GM18517 (cell line): ENCODE measurements at regions not wholly inside any gene's neighbourhood (a gene's known extent, or its start where the extent isn't known, plus 50 kb on each side); places are given as distances from the start of the nearest gene placed in this dataset.
"Not testable (repeated sequence)": the region's sequence is repeated elsewhere in the genome, so short reads cannot be mapped to it uniquely, and the experiment has no call there.

Experiments used
- ATAC-seq: cut with Tn5 transposase; IDR thresholded peaks from one replicate; pipeline ENCODE4 v1.9.1; 2021; ENCODE audit warnings: mild to moderate bottlenecking, moderate library complexity; ENCODE audit not compliant: unreplicated experiment

- ATAC-seq, result no peak
Observed at GRCh38 chr5:44565360-44565759, 176.1 kb upstream of the FGF10 start.

GRCh38 chr5:44546286-44546685 is 157.1 kb upstream of the FGF10 start:
- ATAC-seq, result no peak

- ATAC-seq, result no peak
Observed at GRCh38 chr5:44543511-44543910, 154.3 kb upstream of the FGF10 start.

GRCh38 chr5:44542470-44542869 is 153.2 kb upstream of the FGF10 start:
- no peak for ATAC-seq

DNA sequence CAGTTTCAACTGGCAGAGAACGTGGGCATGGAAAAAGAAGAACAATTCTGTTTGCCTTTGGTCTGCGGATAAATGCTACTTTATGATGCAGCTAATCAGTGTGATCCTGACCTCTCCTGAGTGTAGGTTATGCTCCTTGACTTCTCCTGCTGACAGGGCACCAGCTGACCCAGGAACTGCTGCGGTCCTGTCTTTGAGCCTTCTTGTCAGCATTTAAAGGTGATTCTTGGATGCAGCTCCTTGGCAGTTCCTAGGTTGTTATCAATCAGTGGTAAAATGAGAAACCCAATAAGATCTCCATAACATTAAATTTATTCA is 150.3 kb upstream of the FGF10 start:
- no peak for ATAC-seq

DNA sequence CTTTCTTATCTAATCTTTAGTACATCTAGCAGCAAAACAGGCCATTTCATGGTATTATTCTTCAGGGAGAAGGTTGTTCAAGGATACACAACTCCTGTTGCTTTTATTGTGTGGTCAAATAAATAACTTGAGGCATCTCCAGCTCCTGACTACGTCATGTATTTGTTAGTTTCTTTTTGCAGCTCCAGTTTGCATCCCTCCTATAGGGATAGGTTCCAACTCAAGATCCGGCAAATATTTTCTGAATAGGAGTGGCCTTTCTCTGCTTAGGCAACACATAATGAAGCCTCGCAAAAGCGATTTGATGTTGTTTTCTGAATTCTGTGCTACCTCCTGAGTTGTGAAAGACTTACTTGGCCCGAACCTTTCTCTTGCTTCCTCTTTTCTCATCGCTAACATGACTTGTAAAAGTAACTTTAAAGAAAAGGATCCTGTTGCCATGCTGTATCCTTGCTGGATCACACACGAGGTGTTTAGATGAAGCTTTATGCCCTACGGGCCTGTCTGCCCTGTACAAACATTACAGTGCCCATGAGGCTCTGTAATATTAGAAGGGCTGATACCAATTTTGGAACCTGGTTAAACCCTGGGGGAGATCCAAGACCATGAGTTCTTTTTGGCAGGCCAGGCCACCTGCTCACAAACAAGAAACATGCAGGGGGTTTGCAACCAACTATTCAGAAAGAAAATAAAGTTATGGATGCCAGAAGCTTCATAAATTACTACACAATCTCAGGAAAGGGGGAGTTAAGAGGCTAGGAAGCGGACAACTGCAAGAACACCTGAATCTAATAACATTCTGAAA is 149.8 kb upstream of the FGF10 start:
- ATAC-seq, result no peak

DNA sequence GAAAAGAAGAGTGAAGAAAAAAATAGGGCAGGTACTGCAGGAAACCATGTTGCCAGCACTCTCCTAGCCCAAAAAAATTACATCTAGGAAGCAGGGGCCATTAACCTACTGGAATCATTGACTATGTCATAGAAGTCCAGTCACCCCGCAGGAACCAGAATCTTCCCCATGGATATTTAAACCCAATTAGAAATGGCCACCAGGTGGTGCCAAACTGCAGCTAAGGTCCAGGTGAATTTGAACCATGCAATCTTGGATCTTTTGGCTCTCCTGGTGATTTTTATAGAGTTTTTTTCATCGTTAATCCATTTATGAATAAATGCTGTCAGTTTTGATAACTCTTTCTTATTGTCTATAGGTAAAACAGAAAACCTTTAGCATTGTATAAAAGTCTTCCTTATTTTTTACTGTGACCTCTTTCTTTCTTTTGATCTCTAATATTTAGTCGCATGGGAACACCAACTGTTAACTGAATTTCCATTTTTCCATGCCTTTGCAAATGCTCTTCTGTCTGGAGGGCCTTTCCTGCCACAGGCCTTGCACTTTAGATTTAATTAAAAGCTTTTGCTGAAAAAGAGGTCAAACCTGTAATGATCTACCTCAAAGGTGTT is 147.5 kb upstream of the FGF10 start:
- peak; percentile 51 for ATAC-seq

DNA sequence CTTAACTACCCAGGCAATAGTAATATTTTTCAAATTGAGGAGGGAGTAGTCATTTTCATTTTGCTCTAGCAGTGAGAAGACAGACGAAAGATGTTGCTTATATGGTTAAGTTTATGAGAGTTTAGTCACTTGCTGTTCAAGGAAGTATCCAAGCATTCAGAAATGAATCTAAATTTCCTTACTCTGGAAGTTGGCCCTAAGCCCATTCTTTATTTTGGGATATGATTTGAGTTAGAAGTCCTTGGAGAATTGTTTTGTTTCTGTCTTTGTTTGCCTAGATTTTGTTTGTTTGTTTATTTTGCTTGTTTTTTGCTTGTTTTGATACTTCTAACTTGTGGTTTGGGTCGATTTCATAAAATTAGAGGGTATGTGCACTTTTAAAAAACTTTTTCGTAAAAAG is 146.4 kb upstream of the FGF10 start:
- ATAC-seq, result no peak

- no peak for ATAC-seq
Observed at GRCh38 chr5:44532981-44533380, 143.8 kb upstream of the FGF10 start.

DNA sequence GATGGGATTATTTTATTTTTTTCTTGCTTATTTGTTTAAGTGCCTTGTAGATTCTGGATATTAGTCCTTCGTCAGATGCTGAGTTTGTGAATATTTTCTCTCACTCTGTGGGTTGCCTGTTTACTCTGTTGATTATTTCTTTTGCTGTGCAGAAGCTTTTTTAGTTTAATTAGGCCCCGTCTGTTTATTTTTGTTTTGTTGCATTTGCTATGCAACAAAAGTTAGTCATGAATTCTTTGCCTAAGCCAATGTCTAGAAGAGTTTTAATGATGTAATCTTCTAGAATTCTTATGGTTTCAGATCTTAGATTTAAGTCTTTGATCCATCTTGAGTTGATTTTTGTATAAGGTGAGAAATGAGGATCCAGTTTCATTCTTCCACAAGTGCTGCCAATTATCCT is 142.5 kb upstream of the FGF10 start:
- not testable (repeated sequence) for ATAC-seq

DNA sequence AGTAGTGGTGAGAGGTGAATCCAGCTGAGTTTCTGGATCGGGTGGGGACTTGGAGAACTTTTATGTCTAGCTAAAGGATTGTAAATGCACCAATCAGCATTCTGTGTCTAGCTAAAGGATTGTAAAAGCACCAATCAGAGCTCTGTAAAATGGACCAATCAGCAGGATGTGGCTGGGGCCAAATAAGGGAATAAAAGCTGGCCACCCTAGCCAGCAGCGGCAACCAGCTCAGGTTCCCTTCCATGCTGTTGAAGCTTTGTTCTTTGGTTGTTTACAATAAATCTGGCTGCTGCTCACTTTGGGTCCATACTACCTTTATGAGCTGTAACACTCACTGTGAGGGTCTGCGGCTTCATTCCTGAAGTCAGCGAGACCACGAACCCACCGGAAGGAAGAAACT is 141.6 kb upstream of the FGF10 start:
- ATAC-seq, result not testable (repeated sequence)

- ATAC-seq, result no peak
Observed at GRCh38 chr5:44511596-44511995, 122.4 kb upstream of the FGF10 start.

GRCh38 chr5:44506561-44506960 is 117.3 kb upstream of the FGF10 start:
- no peak for ATAC-seq

GRCh38 chr5:44499381-44499780 is 110.2 kb upstream of the FGF10 start:
- ATAC-seq, result no peak

DNA sequence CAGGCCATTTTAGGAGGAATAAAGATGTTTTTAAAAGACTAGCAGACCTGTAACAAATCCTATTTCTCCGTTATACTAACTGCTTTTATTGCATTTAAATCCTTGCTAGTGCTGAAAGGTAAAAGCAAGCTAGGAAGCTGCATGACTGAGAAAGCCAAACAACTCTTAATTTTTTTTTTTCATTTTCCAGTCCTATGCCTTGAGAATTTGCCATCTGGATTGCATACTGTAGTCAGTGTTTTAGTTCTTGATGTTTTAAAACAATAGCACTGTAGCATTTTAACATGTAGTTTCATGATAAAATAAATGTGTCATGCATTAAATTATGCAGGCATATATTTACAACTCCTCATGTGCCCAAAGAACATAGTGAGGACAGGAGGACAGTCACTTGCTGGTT is 108.4 kb upstream of the FGF10 start:
- no peak for ATAC-seq

DNA sequence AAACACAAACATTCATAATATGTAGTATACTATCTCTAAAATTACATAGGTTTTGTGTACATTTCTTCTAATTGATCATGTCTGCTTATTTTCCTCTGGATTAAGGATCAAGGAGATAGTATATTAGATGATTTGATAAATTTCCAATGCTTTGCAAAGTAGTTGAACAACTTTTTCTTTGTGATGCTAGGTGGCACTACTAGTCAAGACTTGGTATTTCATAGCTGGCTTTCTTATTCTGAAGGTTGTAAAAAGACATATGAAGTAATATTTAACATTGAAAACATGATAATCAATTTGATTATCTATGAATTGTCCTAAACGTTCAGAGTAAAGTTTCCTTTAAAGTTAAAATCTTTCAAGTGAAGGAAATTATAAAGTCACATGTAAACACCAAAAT is 106.1 kb upstream of the FGF10 start:
- ATAC-seq, result no peak

DNA sequence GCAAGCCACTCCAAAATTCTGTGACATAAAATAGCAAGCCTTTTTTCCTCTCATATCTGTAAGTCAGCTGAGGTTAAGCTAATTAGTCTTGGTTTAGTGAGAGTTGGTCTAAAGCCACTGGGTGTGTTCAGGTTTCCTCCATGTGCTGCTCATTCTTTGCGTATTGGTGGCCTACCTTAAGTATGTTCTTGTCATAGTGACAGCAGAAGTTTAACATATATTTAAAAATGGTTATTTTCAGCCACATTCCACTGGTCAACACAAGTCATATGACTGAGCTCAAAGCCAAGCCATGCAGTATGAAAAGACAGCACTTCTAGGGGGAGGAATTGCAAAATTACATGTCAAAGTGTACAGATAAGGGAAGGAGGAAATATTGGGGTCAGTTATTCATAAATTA is 100.5 kb upstream of the FGF10 start:
- no peak for ATAC-seq

DNA sequence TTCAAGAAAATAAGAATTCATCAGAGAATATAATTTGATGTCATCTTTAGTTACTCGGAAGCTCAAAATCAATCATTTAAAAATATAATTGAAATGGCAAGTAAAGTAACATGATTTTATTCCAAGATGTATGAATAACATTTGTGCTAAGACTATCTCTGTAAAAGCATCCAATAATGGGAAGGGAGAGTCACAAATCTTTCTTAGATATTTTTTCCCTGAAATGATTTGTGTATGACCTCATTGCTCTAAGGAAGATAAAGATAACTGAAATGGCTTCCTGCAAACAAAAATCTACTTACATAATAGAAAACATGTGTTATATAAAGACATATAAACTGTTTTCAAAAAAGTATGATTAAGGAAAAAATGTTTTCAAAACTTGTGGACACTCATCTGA is 97.4 kb upstream of the FGF10 start:
- no peak for ATAC-seq

GRCh38 chr5:44454002-44454401 is 64.8 kb upstream of the FGF10 start:
- ATAC-seq, result no peak

DNA sequence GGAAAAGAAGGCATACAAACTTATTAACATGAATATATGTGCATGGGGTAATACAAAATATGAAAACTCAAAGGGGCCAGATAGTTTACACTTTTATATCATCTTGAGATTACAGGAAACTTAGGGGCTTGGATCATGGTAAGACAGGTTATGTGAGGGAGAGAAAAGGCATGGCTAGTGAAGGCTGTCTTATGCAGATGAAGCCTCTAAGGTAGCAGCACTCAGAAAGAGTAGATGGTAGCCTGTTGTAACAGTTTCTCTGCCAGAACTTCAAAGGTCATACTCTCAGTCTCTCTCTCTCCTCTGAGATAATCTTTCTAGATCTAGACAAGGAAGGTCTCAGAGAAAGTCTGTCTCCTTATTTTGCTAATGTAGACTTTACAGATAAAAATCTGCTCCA is 57.2 kb upstream of the FGF10 start:
- no peak for ATAC-seq

GRCh38 chr5:44443172-44443571 is 54.0 kb upstream of the FGF10 start:
- no peak for ATAC-seq

GRCh38 chr5:44441460-44441859 is 52.2 kb upstream of the FGF10 start:
- no peak for ATAC-seq

DNA sequence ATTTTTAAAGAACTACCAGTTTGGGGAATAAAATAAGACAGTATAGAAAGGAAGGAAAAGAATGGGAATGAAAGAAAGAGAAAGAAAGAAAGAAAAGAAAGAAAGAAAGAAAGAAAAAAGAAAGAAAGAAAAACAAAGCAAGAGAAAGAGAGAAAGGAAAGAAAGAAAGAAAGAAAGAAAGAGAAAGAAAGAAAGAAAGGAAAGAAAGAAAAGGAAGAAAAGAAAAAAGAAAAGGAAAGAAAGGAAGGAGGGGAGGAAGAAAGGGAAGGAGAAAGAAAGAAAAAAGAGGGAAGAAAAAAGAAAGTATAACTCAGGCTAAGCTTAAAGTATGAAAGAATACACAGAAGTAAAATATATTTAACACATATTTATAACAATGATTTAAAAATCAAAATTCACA is 51.0 kb upstream of the FGF10 start:
- ATAC-seq, result no peak
